ENCODE measurements at regions not wholly inside any gene's neighbourhood (a gene's known extent, or its start where the extent isn't known, plus 50 kb on each side); places are given as distances from the start of the nearest gene placed in this dataset.

GRCh38 chr4:184885602-184886001, 59.8 kb upstream of the ACSL1 start:
- WGBS (ENCODE audit: low lambda C conversion rate, missing lambda C conversion rate), result 88% methylated on average over 4 of the region's 4 CpGs
- H3K79me2 ChIP-seq, result no peaks in the 10 kb centered on the region

DNA sequence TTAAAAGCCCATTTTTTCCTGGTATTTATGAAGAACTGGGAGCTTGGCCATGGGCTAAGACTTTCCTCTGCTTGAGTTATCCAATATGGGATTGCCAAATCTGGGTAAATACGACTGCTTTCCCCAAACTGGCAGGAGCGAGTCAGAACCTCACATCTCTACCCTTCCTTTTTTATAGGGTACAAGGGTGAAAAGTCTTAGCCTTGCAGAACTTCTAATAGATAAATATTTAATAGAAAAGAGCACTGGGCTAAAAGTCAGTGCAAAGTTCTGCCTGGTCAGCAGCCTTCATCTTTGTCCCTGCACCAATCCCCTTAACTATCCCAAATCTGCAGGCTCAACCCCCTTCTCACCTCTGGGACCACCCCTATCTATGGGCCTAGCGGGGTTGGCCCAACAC, 61.6 kb upstream of the ACSL1 start:
- Histone ChIP-seq H3K4me2 (no peak overlapping the region), H3K4me1 (ENCODE audit: insufficient read depth) (peaks cover 13% of the 10 kb centered on the region), H3K9me2 (replicated peaks; ENCODE audit: insufficient read depth) (no peaks in the 10 kb centered on the region), H4K20me1 (ENCODE audit: insufficient read depth, poor library complexity, severe bottlenecking) (no peaks in the 10 kb centered on the region), H3K27ac (no peak overlapping the region), H3K36me3 (replicated peaks; ENCODE audit: insufficient read depth, low read depth) (no peaks in the 10 kb centered on the region), H3K27me3 (no peaks in the 10 kb centered on the region), H2AFZ (no peak overlapping the region), H3K9me3 (ENCODE audit: low read depth) (no peaks in the 10 kb centered on the region), H3K79me2 (no peaks in the 10 kb centered on the region), H3K4me3 (no peak overlapping the region)
- TF ChIP-seq EZH2phosphoT487 (IDR thresholded peaks at IDR 0.05; ENCODE audit: low read depth, severe bottlenecking, unreplicated experiment) (no peak), EZH2 (IDR thresholded peaks at IDR 0.05; ENCODE audit: borderline replicate concordance) (no peak), CTCF (IDR thresholded peaks at IDR 0.05; ENCODE audit: poor library complexity) (no peak)
- DNase-seq (ENCODE audit: low spot score), result no peak
- 86% methylated on average over 3 of the region's 3 CpGs for WGBS (ENCODE audit: low lambda C conversion rate, missing lambda C conversion rate)

More at GRCh38 chr4:184885602-184886001, 59.8 kb upstream of the ACSL1 start:
- no peak for DNase-seq (ENCODE audit: low spot score)
- peaks cover 13% of the 10 kb centered on the region for H3K4me1 ChIP-seq (ENCODE audit: insufficient read depth)
- no peaks in the 10 kb centered on the region for H3K9me2 ChIP-seq (replicated peaks; ENCODE audit: insufficient read depth)
- no peak overlapping the region for H3K4me2 ChIP-seq
- H3K9me3 ChIP-seq (ENCODE audit: low read depth), result no peaks in the 10 kb centered on the region
- H3K4me3 ChIP-seq, result no peak overlapping the region
- TF ChIP-seq CTCF (IDR thresholded peaks at IDR 0.05; ENCODE audit: poor library complexity) (no peak), EZH2 (IDR thresholded peaks at IDR 0.05; ENCODE audit: borderline replicate concordance) (no peak), EZH2phosphoT487 (IDR thresholded peaks at IDR 0.05; ENCODE audit: low read depth, severe bottlenecking, unreplicated experiment) (no peak)
- H3K27ac ChIP-seq, result no peak overlapping the region
- H3K27me3 ChIP-seq, result no peaks in the 10 kb centered on the region
- H3K36me3 ChIP-seq (replicated peaks; ENCODE audit: insufficient read depth, low read depth), result no peaks in the 10 kb centered on the region
- no peak overlapping the region for H2AFZ ChIP-seq
- H4K20me1 ChIP-seq (ENCODE audit: insufficient read depth, poor library complexity, severe bottlenecking), result no peaks in the 10 kb centered on the region

- Histone ChIP-seq H3K27ac (no peak overlapping the region), H2AFZ (no peak overlapping the region), H3K9me2 (replicated peaks; ENCODE audit: insufficient read depth) (no peaks in the 10 kb centered on the region), H3K36me3 (replicated peaks; ENCODE audit: insufficient read depth, low read depth) (no peaks in the 10 kb centered on the region), H3K4me2 (no peak overlapping the region), H3K9me3 (ENCODE audit: low read depth) (no peaks in the 10 kb centered on the region), H4K20me1 (ENCODE audit: insufficient read depth, poor library complexity, severe bottlenecking) (no peaks in the 10 kb centered on the region), H3K79me2 (no peaks in the 10 kb centered on the region), H3K4me1 (ENCODE audit: insufficient read depth) (peaks cover 13% of the 10 kb centered on the region), H3K4me3 (no peak overlapping the region), H3K27me3 (no peaks in the 10 kb centered on the region)
- WGBS (ENCODE audit: low lambda C conversion rate, missing lambda C conversion rate), result 65% methylated on average over 6 of the region's 6 CpGs
- TF ChIP-seq EZH2 (IDR thresholded peaks at IDR 0.05; ENCODE audit: borderline replicate concordance), result no peak
- TF ChIP-seq CTCF (IDR thresholded peaks at IDR 0.05; ENCODE audit: poor library complexity), result no peak
- TF ChIP-seq EZH2phosphoT487 (IDR thresholded peaks at IDR 0.05; ENCODE audit: low read depth, severe bottlenecking, unreplicated experiment), result no peak
- DNase-seq (ENCODE audit: low spot score), result no peak
These were observed 62.2 kb upstream of the ACSL1 start for GRCh38 chr4:184887947-184888346.
